ENCODE measurements at regions not wholly inside any gene's neighbourhood (a gene's known extent, or its start where the extent isn't known, plus 50 kb on each side); places are given as distances from the start of the nearest gene placed in this dataset.

- no peak for FAIRE-seq
Observed at GRCh38 chr2:219961947-219962498, 334.6 kb downstream of the SLC4A3 start.

- no peak for FAIRE-seq
Observed at GRCh38 chr2:219962801-219963200, 335.4 kb downstream of the SLC4A3 start.

- no peak for FAIRE-seq
Observed at GRCh38 chr2:219965287-219966194, 338.1 kb downstream of the SLC4A3 start.

- no peak for FAIRE-seq
Observed at GRCh38 chr2:219967247-219968245, 340.1 kb downstream of the SLC4A3 start.

- FAIRE-seq, result no peak
Observed at GRCh38 chr2:219968685-219969345, 341.4 kb downstream of the SLC4A3 start.

GRCh38 chr2:219969508-219969907 is 342.1 kb downstream of the SLC4A3 start:
- no peak for FAIRE-seq

- no peak for FAIRE-seq
Observed at GRCh38 chr2:219973136-219973535, 345.7 kb downstream of the SLC4A3 start.

GRCh38 chr2:219976871-219977270 is 349.4 kb downstream of the SLC4A3 start:
- no peak for FAIRE-seq

GRCh38 chr2:219980638-219981037 is 353.2 kb downstream of the SLC4A3 start:
- FAIRE-seq, result no peak

GRCh38 chr2:219983836-219984235 is 356.4 kb downstream of the SLC4A3 start:
- no peak for FAIRE-seq

GRCh38 chr2:219985017-219985416 is 357.6 kb downstream of the SLC4A3 start:
- FAIRE-seq, result no peak

GRCh38 chr2:219987830-219988229 is 360.4 kb downstream of the SLC4A3 start:
- FAIRE-seq, result no peak

GRCh38 chr2:219989744-219990143 is 362.3 kb downstream of the SLC4A3 start:
- FAIRE-seq, result no peak

- no peak for FAIRE-seq
Observed at GRCh38 chr2:219991116-219991515, 363.7 kb downstream of the SLC4A3 start.

GRCh38 chr2:219995399-219995798 is 368.0 kb downstream of the SLC4A3 start:
- FAIRE-seq, result no peak

- no peak for FAIRE-seq
Observed at GRCh38 chr2:219995991-219996765, 368.7 kb downstream of the SLC4A3 start.

GRCh38 chr2:219997341-219997851 is 370.0 kb downstream of the SLC4A3 start:
- no peak for FAIRE-seq

- FAIRE-seq, result no peak
Observed at GRCh38 chr2:219998107-219998506, 370.7 kb downstream of the SLC4A3 start.

- FAIRE-seq, result no peak
Observed at GRCh38 chr2:219998714-219999227, 371.3 kb downstream of the SLC4A3 start.

- FAIRE-seq, result no peak
Observed at GRCh38 chr2:220000080-220000479, 372.6 kb downstream of the SLC4A3 start.

- FAIRE-seq, result no peak
Observed at GRCh38 chr2:220000586-220000985, 373.2 kb downstream of the SLC4A3 start.

All from islet of Langerhans (tissue), 1 donor.